ENCODE measurements at regions not wholly inside any gene's neighbourhood (a gene's known extent, or its start where the extent isn't known, plus 50 kb on each side); places are given as distances from the start of the nearest gene placed in this dataset.

- Mint-ChIP-seq H3K9me3 (peaks cover 3% of the 10 kb centered on the region), H3K4me3 (no peak overlapping the region), H3K36me3 (ENCODE audit: low read depth) (no peaks in the 10 kb centered on the region), H3K27me3 (ENCODE audit: low read depth) (peaks cover 48% of the 10 kb centered on the region), H3K4me1 (peaks cover 17% of the 10 kb centered on the region), H3K27ac (peak overlapping the region; percentile 41 to 76 (median 73))
- TF ChIP-seq CTCF (IDR thresholded peaks at IDR 0.05; ENCODE audit: unreplicated experiment in 3 of 3), result no peak
Observed at GRCh38 chr13:106351251-106351650, 184.2 kb downstream of the EFNB2 start.

- Mint-ChIP-seq H3K36me3 (ENCODE audit: low read depth) (no peaks in the 10 kb centered on the region), H3K9me3 (peaks cover 3% of the 10 kb centered on the region), H3K4me1 (peaks cover 17% of the 10 kb centered on the region), H3K27ac (peak overlapping the region; percentile 31 to 74 (median 73)), H3K27me3 (ENCODE audit: low read depth) (peaks cover 52% of the 10 kb centered on the region), H3K4me3 (peak overlapping the region in 1 of 3 experiments; percentile 62)
- TF ChIP-seq CTCF (IDR thresholded peaks at IDR 0.05; ENCODE audit: unreplicated experiment in 3 of 3), result no peak
Observed at GRCh38 chr13:106350208-106350607, 185.3 kb downstream of the EFNB2 start.

GRCh38 chr13:106349080-106349931 lies 186.2 kb downstream of the EFNB2 start:
- H3K27me3 Mint-ChIP-seq (ENCODE audit: low read depth), result peaks cover 54% of the 10 kb centered on the region
- H3K36me3 Mint-ChIP-seq (ENCODE audit: low read depth), result no peaks in the 10 kb centered on the region
- peak overlapping the region; percentile 76 to 77 (median 76) for H3K4me3 Mint-ChIP-seq
- peaks cover 17% of the 10 kb centered on the region for H3K4me1 Mint-ChIP-seq
- TF ChIP-seq CTCF (IDR thresholded peaks at IDR 0.05; ENCODE audit: unreplicated experiment in 3 of 3), result no peak
- peak overlapping the region in 1 of 3 experiments; percentile 1 for H3K27ac Mint-ChIP-seq
- peaks cover 3% of the 10 kb centered on the region for H3K9me3 Mint-ChIP-seq

GRCh38 chr13:106348075-106348840 lies 187.2 kb downstream of the EFNB2 start:
- no peak for TF ChIP-seq CTCF (IDR thresholded peaks at IDR 0.05; ENCODE audit: unreplicated experiment in 3 of 3)
- Mint-ChIP-seq H3K36me3 (ENCODE audit: low read depth) (no peaks in the 10 kb centered on the region), H3K27me3 (ENCODE audit: low read depth) (peaks cover 62% of the 10 kb centered on the region), H3K27ac (no peak overlapping the region), H3K4me1 (peaks cover 17% of the 10 kb centered on the region), H3K4me3 (peak overlapping the region; percentile 5 to 77 (median 76)), H3K9me3 (no peaks in the 10 kb centered on the region)

GRCh38 chr13:106344342-106344741 lies 191.1 kb downstream of the EFNB2 start:
- peaks cover 40% of the 10 kb centered on the region for H3K27me3 Mint-ChIP-seq (ENCODE audit: low read depth)
- peaks cover 18% of the 10 kb centered on the region for H3K9me3 Mint-ChIP-seq
- no peak overlapping the region for H3K27ac Mint-ChIP-seq
- peaks cover 13% of the 10 kb centered on the region for H3K36me3 Mint-ChIP-seq (ENCODE audit: low read depth)
- H3K4me1 Mint-ChIP-seq, result peaks cover 6% of the 10 kb centered on the region
- H3K4me3 Mint-ChIP-seq, result no peak overlapping the region
- no peak for TF ChIP-seq CTCF (IDR thresholded peaks at IDR 0.05; ENCODE audit: unreplicated experiment in 3 of 3)
